NOMO-1 treated with DMSO at 0.1 percent for 48 hours (cell line): ENCODE measurements at regions not wholly inside any gene's neighbourhood (a gene's known extent, or its start where the extent isn't known, plus 50 kb on each side); places are given as distances from the start of the nearest gene placed in this dataset.
"Not testable (repeated sequence)": the region's sequence is repeated elsewhere in the genome, so short reads cannot be mapped to it uniquely, and the experiment has no call there.

Experiments used
- DNase-seq: peaks from one replicate; lab custom pipeline; 2025; ENCODE audit not compliant: unreplicated experiment; lab: John Stamatoyannopoulos, UW

DNA sequence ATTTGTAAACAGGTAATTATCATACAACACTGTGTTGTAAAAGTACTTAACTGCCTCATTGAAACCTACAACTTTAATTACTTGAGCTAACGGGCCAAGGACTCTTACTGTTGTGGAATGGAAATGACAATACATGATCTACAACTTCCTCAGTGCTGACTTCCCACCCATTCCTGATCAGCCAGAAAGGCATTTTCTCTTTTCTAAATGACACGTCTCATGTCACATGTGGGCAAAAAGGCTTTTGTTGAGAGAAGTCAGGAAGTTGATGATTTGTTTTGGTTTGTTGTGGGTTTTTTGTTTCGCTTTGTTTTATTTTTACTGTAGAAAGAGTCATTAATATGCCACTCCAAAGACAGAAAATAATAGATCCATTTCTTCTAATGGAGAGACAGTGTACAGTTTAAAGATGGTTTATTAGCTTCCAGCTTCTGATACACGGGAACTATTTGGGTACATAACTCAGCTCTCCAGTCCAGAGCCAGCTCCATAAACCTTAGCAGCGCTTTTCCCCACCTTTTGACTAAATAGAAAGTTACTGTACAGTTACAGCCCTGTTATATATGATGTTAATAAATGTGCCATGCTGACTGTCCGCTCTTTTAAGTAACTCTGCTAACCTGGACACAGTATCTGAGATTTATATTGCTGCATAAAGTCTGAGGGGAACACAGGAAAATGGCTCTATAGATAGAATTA is 509.4 kb upstream of the API5 start:
- no peak for DNase-seq

DNA sequence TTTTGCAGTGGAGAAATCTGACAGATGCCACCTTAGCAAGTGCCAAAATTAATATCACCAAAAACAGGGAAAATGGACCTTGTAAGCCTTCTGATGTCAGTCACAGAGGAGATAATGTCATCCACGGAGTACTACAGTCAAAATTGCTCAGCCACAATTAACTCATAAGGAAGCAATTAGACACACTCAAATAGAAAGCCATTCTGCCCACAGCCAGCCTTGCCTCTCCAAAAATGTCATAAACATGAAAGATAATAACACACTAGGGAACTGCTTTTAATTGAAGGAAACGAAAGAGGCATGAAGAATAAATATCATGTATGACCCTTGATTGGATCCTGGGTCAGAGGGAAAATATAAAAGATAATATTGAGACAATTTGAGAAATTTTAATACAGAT is 505.6 kb upstream of the API5 start:
- DNase-seq: no peak

- DNase-seq: no peak
Measured at GRCh38 chr11:42812361-42812760, 499.4 kb upstream of the API5 start.

DNA sequence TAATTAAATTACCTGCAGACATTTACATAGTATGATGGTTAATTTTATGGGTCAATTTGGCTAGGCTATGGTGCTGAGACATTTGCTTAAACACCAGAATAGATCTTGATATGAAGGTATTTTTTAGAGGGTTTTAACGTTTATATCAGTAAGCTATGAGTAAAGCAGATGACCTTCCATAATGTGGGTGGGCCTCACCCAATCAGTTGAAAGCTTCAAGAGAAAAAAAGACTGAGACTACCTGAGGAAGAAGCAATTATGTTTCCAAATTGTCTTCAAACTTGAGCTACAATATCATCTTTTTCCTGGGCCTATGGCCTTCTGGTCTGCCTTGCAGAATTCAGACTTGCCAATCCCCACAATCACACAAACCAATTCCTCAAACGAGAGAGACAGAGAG is 498.8 kb upstream of the API5 start:
- no peak for DNase-seq

GRCh38 chr11:42816471-42816870 is 495.3 kb upstream of the API5 start:
- no peak for DNase-seq

GRCh38 chr11:42819126-42819525 is 492.7 kb upstream of the API5 start:
- DNase-seq: no peak

DNA sequence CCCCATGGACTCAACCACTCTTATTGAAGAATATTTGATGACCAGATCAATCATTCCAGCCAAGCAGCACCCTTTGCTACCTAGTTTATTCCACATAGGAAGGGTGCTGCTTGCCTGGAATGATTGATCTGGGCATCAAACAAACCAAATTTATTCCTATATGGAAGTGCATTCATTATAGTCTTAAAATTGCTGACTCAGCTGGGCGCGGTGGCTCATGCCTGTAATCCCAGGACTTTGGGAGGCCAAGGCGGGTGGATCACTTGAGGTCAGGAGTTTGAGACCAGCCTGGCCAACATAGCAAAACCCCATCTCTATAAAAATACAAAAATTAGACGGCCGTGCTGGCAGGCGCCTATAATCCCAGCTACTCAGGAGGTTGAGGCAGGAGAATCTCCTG is 489.6 kb upstream of the API5 start:
- not testable (repeated sequence) for DNase-seq

GRCh38 chr11:42823546-42823945 is 488.2 kb upstream of the API5 start:
- DNase-seq: no peak

GRCh38 chr11:42824067-42824466 is 487.7 kb upstream of the API5 start:
- no peak for DNase-seq

GRCh38 chr11:42825598-42825997 is 486.2 kb upstream of the API5 start:
- DNase-seq: no peak

DNA sequence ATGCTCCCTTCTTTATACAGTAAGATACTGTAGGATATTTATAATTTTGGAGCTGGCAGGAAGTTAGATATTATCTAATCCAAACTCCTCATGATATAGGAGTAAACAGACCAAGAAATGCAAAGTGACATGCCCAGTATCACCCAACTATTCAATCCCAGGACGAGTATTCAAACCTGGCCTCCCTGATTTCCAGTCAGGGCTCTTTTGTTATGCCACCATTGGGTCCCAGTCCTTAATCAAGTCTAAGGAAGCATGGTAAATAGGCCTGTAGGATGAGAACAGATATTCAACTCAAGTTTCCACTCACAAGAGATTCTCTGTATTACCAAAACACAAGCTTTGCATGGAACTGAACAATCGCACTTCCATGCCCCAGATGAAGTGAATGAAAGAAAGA is 484.0 kb upstream of the API5 start:
- DNase-seq: no peak

DNA sequence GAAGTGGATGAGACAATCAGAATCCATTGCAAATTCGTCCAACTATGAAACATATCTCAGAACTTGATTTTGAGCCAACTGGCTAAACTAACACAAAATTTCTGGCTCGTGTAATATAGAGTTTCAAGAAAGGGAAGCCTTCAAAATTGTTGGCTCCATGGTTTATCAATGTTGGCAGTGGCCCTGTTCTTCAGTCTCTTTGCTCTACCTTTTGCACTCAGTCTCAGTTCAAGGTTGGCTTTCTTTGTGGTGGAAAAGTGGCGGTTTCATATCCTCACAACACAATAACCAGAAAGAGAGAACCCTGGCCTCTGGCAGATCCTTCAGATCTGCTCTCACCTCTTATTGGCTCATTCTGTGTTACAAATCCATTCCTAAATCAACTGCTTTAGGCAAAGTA is 473.8 kb upstream of the API5 start:
- no peak for DNase-seq

- no peak for DNase-seq
Measured at GRCh38 chr11:42840176-42840829, 471.5 kb upstream of the API5 start.

DNA sequence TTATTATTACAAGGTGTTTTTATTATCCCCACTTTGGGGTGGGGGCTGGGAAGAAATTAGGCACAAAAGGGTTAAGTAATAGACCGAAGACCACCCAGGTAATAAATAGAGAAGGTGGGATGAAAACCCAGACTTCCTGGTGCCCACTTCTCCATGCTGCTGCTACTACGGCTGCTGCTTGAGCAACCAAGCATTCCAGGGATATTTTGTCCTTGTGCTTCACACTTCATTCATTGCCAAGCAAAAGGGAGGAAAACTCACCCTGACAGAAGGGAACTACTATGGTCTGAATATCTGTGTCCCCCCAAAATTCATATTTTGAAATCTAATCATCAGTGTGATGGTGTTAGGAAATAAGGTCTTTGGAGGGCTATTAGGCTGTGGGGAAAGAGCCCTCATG is 470.9 kb upstream of the API5 start:
- no peak for DNase-seq

DNA sequence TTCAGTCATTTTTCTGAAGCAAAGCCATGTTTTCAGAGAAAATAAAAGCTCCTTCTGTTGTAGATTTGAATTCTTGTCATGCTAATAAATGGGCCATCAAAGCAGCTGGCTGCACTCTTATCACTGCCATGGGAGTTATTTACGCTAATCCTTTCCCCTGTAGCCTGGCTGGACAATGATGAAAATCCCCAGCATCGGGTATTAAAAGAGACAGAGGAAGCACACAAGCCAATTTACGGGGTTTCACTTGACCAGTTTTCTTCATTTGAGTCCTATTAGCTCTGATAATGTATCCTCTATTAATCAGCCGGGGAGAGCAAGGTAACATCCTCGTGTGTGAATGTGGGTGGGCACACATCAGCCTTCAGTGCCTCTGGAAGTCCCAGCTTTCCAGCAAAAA is 470.2 kb upstream of the API5 start:
- DNase-seq: no peak

- no peak for DNase-seq
Measured at GRCh38 chr11:42849362-42849761, 462.4 kb upstream of the API5 start.

GRCh38 chr11:42857344-42857743 is 454.5 kb upstream of the API5 start:
- no peak for DNase-seq

DNA sequence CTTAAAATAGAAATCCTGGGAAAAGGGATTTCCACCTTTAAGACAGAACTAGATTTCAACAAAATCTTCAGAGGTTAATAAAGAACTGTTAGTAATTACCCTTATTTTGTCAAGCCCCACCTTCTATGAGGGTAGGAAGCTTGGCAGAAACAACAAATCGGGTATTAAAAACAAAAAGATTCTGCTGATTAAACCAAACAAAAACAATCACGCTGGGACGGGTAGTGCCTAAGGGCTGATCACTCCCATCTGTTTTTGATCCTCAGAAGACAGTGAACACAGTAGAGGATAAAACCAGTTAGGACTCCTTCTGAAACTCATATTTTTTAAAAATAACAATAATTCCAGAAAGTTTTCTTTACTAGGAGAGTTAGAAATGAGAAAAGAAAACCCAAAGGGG is 441.3 kb upstream of the API5 start:
- DNase-seq: no peak

DNA sequence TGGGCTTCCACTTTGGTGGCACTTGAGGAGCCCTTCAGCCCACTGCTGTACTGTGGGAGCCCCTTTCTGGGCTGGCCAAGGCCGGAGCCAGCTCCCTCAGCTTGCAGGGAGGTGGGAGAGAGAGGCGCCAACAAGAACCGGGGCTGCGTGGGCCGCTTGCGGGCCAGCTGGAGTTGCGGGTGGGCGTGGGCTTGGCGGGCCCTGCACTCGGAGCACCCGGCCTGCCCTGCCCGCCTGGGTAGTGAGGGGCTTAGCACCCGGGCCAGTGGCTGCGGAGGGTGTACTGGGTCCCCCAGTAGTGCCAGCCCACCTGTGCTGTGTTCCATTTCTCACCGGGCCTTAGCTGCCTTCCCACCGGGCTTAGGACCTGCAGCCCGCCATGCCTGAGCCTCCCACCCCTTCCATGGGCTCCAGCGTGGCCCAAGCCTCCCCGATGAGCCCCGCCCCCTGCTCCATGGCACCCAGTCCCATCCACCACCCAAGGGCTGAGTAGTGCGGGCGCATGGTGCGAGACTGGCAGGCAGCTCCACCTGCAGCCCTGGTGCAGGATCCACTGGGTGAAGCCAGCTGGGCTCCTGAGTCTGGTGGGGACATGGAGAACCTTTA is 437.9 kb upstream of the API5 start:
- DNase-seq: not testable (repeated sequence)

DNA sequence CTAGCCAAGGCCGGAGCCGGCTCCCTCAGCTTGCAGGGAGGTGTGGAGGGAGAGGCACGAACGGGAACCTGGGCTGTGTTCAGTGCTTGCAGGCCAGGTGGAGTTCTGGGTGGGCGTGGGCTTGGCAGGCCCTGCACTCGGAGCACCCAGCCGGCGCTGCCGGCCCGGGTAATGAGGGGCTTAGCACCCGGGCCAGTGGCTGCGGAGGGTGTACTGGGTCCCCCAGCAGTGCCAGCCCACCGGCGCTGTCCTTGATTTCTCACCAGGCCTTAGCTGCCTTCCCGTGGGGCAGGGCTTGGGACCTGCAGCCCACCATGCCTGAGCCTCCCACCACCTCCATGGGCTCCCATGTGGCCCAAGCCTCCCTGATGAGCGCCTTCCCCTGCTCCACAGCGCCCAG is 430.5 kb upstream of the API5 start:
- not testable (repeated sequence) for DNase-seq

DNA sequence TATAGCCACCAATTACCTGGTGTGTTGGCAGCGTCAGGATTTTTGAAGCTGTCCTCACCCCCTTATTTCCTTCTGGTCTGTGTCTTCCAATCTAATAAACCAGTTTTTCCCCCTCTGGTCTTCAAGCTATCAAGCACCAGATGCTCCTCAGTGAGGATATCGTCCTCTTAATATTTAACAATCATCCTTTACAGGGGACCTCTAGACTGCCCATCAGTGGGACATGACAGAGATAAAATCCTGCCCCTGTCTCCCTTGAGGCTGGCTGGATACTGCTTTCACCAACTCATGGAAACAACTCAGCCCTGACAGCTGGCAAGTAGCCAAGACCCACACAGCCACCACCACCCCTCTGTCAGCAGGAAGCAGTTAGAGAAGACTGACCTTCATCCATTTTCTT is 421.0 kb upstream of the API5 start:
- no peak for DNase-seq

- no peak for DNase-seq
Measured at GRCh38 chr11:42901084-42901483, 410.7 kb upstream of the API5 start.

DNA sequence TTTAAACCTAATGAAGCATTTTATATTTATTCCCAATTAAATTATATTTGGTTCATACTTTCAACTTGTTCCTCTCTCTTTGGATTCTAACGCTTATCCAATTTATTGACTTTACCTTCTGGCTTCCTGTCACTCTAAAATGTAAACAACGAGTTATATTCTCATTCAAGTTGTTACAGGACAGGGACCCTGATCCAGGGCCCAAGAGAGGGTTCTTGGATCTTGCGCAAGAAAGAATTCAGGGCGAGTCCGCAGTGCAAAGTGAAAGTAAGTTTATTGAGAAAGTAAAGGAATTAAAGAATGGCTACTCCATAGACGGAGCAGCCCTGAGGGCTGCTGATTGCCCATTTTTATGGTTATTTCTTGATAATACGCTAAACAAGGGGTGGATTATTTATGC is 405.6 kb upstream of the API5 start:
- DNase-seq: no peak
